ENCODE measurements at regions not wholly inside any gene's neighbourhood (a gene's known extent, or its start where the extent isn't known, plus 50 kb on each side); places are given as distances from the start of the nearest gene placed in this dataset.
"Not testable (repeated sequence)": the region's sequence is repeated elsewhere in the genome, so short reads cannot be mapped to it uniquely, and the experiment has no call there.

- Histone ChIP-seq H3K4me3 (no peak overlapping the region), H3K27me3 (no peaks in the 10 kb centered on the region), H3K4me1 (no peaks in the 10 kb centered on the region), H3K27ac (no peak overlapping the region), H3K9me3 (no peaks in the 10 kb centered on the region), H3K36me3 (no peaks in the 10 kb centered on the region)
- no peak for DNase-seq
- TF ChIP-seq CTCF (IDR thresholded peaks at IDR 0.05) (no peak), POLR2A (IDR thresholded peaks at IDR 0.05) (no peak)
- intact Hi-C loops (cut with DNase I; ENCODE audit: low total_unique reads): no loop called here
Observed at GRCh38 chr12:88684610-88685009, 104.3 kb upstream of the KITLG start.

- intact Hi-C loops (cut with DNase I; ENCODE audit: low total_unique reads): no loop called here
- no peak overlapping the region for H3K27ac ChIP-seq
- H3K4me3 ChIP-seq: no peak overlapping the region
- no peaks in the 10 kb centered on the region for H3K36me3 ChIP-seq
- TF ChIP-seq CTCF (IDR thresholded peaks at IDR 0.05) (no peak), POLR2A (IDR thresholded peaks at IDR 0.05) (no peak)
- H3K27me3 ChIP-seq: no peaks in the 10 kb centered on the region
- H3K9me3 ChIP-seq: no peaks in the 10 kb centered on the region
- DNase-seq: no peak
- H3K4me1 ChIP-seq: no peaks in the 10 kb centered on the region
Observed at GRCh38 chr12:88684170-88684569, 103.9 kb upstream of the KITLG start.

GRCh38 chr12:88683628-88684027, 103.4 kb upstream of the KITLG start:
- intact Hi-C loops (cut with DNase I; ENCODE audit: low total_unique reads): no loop called here
- TF ChIP-seq CTCF (IDR thresholded peaks at IDR 0.05): no peak
- TF ChIP-seq POLR2A (IDR thresholded peaks at IDR 0.05): no peak
- no peaks in the 10 kb centered on the region for H3K4me1 ChIP-seq
- no peak overlapping the region for H3K4me3 ChIP-seq
- H3K27me3 ChIP-seq: no peaks in the 10 kb centered on the region
- no peaks in the 10 kb centered on the region for H3K9me3 ChIP-seq
- H3K27ac ChIP-seq: no peak overlapping the region
- H3K36me3 ChIP-seq: no peaks in the 10 kb centered on the region
- DNase-seq: no peak

- no peaks in the 10 kb centered on the region for H3K27me3 ChIP-seq
- H3K27ac ChIP-seq: no peak overlapping the region
- no peaks in the 10 kb centered on the region for H3K9me3 ChIP-seq
- TF ChIP-seq CTCF (IDR thresholded peaks at IDR 0.05) (no peak), POLR2A (IDR thresholded peaks at IDR 0.05) (no peak)
- no peaks in the 10 kb centered on the region for H3K4me1 ChIP-seq
- intact Hi-C loops (cut with DNase I; ENCODE audit: low total_unique reads): no loop called here
- no peak for DNase-seq
- no peaks in the 10 kb centered on the region for H3K36me3 ChIP-seq
- no peak overlapping the region for H3K4me3 ChIP-seq
Observed at GRCh38 chr12:88681271-88681670, 101.0 kb upstream of the KITLG start.

GRCh38 chr12:88677464-88677863, 97.2 kb upstream of the KITLG start:
- no peaks in the 10 kb centered on the region for H3K36me3 ChIP-seq
- no peak for DNase-seq
- no peak overlapping the region for H3K4me3 ChIP-seq
- H3K27me3 ChIP-seq: no peaks in the 10 kb centered on the region
- no peak overlapping the region for H3K27ac ChIP-seq
- no peak for TF ChIP-seq CTCF (IDR thresholded peaks at IDR 0.05)
- no peaks in the 10 kb centered on the region for H3K9me3 ChIP-seq
- H3K4me1 ChIP-seq: no peaks in the 10 kb centered on the region
- intact Hi-C loops (cut with DNase I; ENCODE audit: low total_unique reads): no loop called here

GRCh38 chr12:88667615-88668014, 87.3 kb upstream of the KITLG start:
- intact Hi-C loops (cut with DNase I; ENCODE audit: low total_unique reads); DNase-seq; H3K36me3 ChIP-seq: not testable (repeated sequence)

More at GRCh38 chr12:88667615-88668014, 87.3 kb upstream of the KITLG start:
- not testable (repeated sequence) for H3K27ac ChIP-seq, H3K27me3 ChIP-seq, H3K9me3 ChIP-seq, H3K4me1 ChIP-seq, H3K4me3 ChIP-seq
